Vagina (tissue), 2 donors: ENCODE measurements at regions not wholly inside any gene's neighbourhood (a gene's known extent, or its start where the extent isn't known, plus 50 kb on each side); places are given as distances from the start of the nearest gene placed in this dataset.

ENCODE experiments used
- POLR2AphosphoS5 ChIP-seq, 2 donors: sonication (generic); formaldehyde crosslinking; IDR thresholded peaks; one replicate each; pipeline ENCODE4 v1.9.0; 2017; ENCODE audit warnings: antibody characterized with exemption in 2 of 2, mild to moderate bottlenecking in 2 of 2, low read depth in 1 of 2; ENCODE audit not compliant: insufficient read depth in 1 of 2
- TF ChIP-seq, protein P1 (sequence below), 3 experiments: fragments of 450-650 bp in 2 of 3; fragments of 200-600 bp in 1 of 3; sonication (generic) in 1 of 3; IDR thresholded peaks; one replicate each; pipeline ENCODE4 v1.5.1; 2017 to 2019; ENCODE audit warnings: antibody characterized with exemption in 3 of 3, mild to moderate bottlenecking in 2 of 3, moderate library complexity in 2 of 3

DNA sequence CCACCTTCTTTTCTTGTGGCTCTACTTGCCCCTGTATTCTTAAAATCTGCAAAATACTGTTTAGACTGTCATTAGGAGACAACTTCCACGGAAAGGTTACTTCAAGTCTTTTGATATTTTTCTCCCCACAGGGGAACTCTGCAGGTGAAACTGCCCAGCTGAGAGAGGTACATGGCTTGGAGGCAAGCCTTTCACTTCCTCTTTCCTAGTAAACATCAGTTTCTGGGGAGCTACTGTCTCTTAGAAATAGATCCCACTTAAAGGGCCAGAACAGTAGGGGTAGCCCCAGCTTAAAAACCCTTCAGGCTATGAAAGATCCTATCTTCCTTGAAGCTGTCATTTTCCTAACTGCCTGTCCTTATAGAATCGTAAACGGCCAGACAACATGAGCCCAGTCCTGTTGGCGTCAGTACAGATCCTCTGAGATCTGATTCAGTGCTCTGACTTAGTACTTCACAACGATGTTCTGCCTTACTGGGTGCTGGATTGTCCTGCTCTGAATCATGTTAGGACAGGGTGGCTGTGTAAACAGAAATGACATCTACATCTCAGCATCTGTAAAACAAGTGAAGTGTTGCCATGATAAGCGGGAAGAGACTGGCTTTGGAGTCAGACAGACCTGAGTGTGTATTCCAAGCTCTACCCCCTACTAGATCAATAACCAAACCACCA is 102.1 kb downstream of the ITIH6 start:
- TF ChIP-seq, protein P1, sequence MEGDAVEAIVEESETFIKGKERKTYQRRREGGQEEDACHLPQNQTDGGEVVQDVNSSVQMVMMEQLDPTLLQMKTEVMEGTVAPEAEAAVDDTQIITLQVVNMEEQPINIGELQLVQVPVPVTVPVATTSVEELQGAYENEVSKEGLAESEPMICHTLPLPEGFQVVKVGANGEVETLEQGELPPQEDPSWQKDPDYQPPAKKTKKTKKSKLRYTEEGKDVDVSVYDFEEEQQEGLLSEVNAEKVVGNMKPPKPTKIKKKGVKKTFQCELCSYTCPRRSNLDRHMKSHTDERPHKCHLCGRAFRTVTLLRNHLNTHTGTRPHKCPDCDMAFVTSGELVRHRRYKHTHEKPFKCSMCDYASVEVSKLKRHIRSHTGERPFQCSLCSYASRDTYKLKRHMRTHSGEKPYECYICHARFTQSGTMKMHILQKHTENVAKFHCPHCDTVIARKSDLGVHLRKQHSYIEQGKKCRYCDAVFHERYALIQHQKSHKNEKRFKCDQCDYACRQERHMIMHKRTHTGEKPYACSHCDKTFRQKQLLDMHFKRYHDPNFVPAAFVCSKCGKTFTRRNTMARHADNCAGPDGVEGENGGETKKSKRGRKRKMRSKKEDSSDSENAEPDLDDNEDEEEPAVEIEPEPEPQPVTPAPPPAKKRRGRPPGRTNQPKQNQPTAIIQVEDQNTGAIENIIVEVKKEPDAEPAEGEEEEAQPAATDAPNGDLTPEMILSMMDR (IDR thresholded peaks at IDR 0.05), result no peak
- no peak for TF ChIP-seq POLR2AphosphoS5 (IDR thresholded peaks at IDR 0.05; ENCODE audit: insufficient read depth in 1 of 2, low read depth in 1 of 2)
